ENCODE measurements at regions not wholly inside any gene's neighbourhood (a gene's known extent, or its start where the extent isn't known, plus 50 kb on each side); places are given as distances from the start of the nearest gene placed in this dataset.
A peak's percentile ranks its signal among the peaks of the same experiment; 100 is the strongest.

DNA sequence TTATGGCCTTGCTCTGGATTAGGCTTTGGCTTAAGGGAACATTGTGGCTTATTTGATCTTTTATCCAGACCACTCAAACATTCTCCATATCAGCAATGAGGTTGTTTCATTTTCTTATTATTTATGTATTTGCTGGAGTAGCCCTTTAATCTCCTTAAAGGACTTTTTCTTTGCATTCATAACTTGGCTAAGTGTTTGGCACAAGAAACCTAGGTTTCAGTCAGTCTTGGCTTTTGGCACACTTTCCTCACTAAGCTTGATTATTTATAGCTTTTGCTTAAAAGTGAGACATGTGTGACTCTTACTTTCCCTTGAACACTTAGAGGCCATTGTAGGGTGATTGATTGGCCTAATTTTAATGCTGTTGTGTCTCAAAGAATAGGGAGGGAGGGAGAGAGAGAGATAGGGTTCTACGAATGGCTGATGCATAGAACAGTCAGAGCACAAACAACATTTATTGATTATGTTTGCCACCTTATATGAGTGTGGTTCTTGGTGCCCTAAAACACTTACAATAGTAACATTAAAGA, 2265.3 kb upstream of the C9orf72 start:
- Mint-ChIP-seq H3K4me3 (no peak overlapping the region), H3K27me3 (no peaks in the 10 kb centered on the region), H3K4me1 (no peaks in the 10 kb centered on the region), H3K36me3 (no peaks in the 10 kb centered on the region), H3K27ac (no peak overlapping the region), H3K9me3 (peaks cover 0 to 2% of the 10 kb centered on the region in 2 donors)
- ATAC-seq (replicated peaks) (no peak), DNase-seq (no peak)

DNA sequence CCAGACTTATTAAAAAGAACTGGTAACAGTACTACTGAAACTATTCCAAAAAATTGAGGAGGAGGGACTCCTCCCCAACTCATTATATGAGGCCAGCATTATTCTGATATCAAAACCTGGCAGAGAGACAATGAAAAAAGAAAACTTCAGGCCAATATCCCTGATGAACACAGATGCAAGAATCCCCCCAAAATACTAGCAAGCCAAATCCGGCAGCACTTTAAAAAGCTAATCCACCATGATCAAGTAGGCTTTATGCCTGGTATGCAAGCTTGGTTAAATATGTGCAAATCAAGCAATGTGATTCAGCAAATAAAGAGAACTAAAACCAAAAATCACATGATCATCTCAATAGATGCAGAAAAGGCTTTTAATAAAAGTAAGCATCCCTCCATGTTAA, 2271.0 kb upstream of the C9orf72 start:
- Mint-ChIP-seq H3K9me3 (peaks cover 0 to 6% of the 10 kb centered on the region in 2 donors), H3K4me3 (no peak overlapping the region)
- DNase-seq: no peak

DNA sequence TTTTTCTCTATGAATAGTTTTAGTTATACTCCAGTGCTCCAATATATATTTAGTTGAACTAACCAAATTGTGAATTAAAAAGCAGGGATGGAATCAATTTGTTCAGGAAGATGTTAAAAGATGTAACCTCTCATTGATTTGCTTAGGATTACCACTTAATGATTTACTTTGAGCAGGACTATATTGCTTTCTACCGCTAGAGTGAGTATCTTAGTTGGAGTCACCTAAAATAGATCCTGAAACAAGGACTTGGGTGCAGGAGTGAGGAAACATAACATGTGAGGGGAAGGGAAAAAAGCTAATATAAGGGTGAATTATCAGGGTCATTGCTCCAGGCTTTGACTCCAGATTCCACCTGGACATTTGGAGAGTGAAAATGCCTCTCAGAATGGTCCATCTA, 2277.4 kb upstream of the C9orf72 start:
- no peak for ATAC-seq (replicated peaks)
- Mint-ChIP-seq H3K36me3 (no peaks in the 10 kb centered on the region), H3K27me3 (no peaks in the 10 kb centered on the region), H3K27ac (no peak overlapping the region), H3K4me3 (no peak overlapping the region), H3K4me1 (no peaks in the 10 kb centered on the region), H3K9me3 (peaks cover 0 to 2% of the 10 kb centered on the region in 2 donors)
- DNase-seq: no peak

More for the DNA sequence above, 2271.0 kb upstream of the C9orf72 start:
- Mint-ChIP-seq H3K27ac (no peak overlapping the region), H3K27me3 (no peaks in the 10 kb centered on the region), H3K4me1 (no peaks in the 10 kb centered on the region), H3K36me3 (no peaks in the 10 kb centered on the region)
- ATAC-seq (replicated peaks): no peak

DNA sequence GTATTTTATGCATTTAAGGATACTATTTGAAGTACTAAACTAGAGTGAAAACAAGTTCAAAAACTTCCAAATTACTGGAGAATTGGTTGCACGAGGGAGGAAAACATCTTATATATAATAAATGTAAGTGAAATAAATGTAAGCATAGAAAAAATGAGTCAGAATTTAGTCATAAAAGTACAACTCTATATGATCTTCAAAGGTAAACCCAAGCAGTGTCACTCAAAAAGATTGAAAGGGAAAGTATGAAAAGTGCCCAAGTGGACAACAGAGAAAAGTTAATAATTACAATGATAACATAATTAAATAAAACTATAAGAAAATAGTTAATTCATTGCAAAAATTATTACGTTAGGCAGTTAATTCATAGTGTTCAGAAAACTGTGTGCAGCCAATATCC, 2288.5 kb upstream of the C9orf72 start:
- ATAC-seq (replicated peaks): no peak
- Mint-ChIP-seq H3K27me3 (no peaks in the 10 kb centered on the region), H3K9me3 (peaks cover 0 to 7% of the 10 kb centered on the region in 2 donors), H3K36me3 (no peaks in the 10 kb centered on the region), H3K4me1 (no peaks in the 10 kb centered on the region), H3K27ac (no peak overlapping the region), H3K4me3 (no peak overlapping the region)
- no peak for DNase-seq

DNA sequence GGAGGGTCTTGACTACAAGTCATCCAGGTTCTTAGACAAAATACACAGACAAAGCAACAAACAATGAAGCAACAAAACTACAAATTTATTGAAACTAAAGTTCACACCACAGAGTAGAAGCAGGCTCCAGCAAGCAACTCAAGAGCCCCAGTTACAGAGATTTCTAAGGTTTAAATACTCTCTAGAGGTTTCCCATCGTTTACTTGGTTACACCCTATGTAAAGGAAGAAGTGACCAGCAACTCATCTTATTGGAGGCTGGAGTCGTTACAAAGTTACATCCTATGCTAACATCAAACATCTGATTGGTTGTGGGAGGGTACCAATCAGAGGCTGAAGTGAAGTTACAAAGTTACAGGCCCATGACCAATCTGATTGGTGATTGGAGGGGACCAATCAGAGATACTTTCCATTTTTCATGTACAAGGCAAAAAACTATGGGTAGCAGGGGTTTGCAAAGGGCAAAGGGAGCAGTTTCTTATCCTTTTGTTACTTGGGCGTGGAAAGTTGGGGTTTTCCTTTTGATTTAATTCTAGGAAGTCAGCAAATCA, 2292.6 kb upstream of the C9orf72 start:
- H3K27me3 Mint-ChIP-seq: no peaks in the 10 kb centered on the region
- H3K36me3 Mint-ChIP-seq: no peaks in the 10 kb centered on the region
- peak in 1 of 2 donors; percentile 18 for ATAC-seq (replicated peaks)
- H3K27ac Mint-ChIP-seq: no peak overlapping the region
- H3K4me3 Mint-ChIP-seq: no peak overlapping the region
- no peak for DNase-seq
- H3K4me1 Mint-ChIP-seq: no peaks in the 10 kb centered on the region
- H3K9me3 Mint-ChIP-seq: peaks cover 0 to 11% of the 10 kb centered on the region in 2 donors

DNA sequence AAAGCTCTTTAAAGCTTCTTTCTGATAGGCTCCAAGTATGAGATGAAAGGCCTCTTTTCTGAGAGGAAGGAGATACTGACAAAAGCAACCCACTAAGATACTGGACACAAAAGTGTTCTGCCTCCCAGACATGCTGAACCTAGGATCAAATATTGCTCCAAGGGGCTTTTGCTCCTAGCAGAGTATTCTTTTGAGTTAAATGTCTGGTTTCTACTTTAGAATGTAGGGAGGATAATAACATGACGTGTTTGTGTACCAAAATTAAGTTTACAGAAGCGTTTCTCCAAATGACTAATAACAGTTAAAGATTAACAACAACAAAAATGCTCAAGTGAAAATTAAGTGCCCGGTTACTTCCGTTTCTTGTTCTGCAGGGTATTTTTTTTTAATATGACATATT, 2293.3 kb upstream of the C9orf72 start:
- Mint-ChIP-seq H3K4me3 (no peak overlapping the region), H3K36me3 (no peaks in the 10 kb centered on the region), H3K4me1 (no peaks in the 10 kb centered on the region), H3K27me3 (no peaks in the 10 kb centered on the region), H3K27ac (no peak overlapping the region), H3K9me3 (peaks cover 0 to 11% of the 10 kb centered on the region in 2 donors)
- DNase-seq: no peak
- ATAC-seq (replicated peaks): no peak

DNA sequence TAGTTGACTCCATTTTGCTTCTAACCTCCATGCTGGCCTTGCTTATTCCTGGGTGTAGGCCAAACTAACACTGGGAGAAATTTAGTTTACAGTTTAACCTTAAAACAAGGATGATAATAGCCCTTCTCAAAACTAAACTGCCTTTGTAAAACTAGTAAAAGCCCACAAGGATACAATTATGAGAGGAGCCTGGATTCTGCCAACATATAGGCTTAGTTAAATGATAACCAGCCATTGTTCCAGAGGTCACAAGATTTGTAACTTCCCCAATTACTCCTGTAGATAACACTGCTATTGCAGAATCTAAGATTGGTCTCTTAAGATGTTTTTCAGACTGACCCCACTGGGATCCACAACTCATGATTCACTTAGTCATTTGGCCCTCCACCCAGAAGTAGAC, 2300.3 kb upstream of the C9orf72 start:
- ATAC-seq (replicated peaks) (no peak), DNase-seq (no peak)
- Mint-ChIP-seq H3K36me3 (no peaks in the 10 kb centered on the region), H3K27ac (no peak overlapping the region), H3K27me3 (no peaks in the 10 kb centered on the region), H3K9me3 (peaks cover 0 to 4% of the 10 kb centered on the region in 2 donors), H3K4me3 (no peak overlapping the region), H3K4me1 (no peaks in the 10 kb centered on the region)

DNA sequence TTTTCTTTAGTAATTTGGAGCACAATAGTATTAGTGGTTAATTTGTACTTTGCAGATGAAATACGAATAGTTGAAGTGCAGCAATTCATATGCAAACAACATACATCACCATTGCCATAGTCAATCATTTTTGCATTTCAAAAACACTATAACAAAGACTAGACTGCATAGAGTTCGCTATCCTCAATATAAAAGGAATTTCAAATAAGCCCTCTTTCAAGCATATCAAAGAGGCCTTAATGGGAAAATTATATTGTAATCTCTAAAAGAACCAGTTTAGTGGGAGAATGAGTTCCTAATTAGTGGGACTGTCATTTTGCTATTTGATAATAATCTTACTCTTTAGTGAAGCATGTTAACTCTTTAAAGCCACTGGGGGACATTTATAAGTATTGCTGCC, 2302.3 kb upstream of the C9orf72 start:
- no peaks in the 10 kb centered on the region for H3K36me3 Mint-ChIP-seq
- H3K4me1 Mint-ChIP-seq: no peaks in the 10 kb centered on the region
- ATAC-seq (replicated peaks): no peak

DNA sequence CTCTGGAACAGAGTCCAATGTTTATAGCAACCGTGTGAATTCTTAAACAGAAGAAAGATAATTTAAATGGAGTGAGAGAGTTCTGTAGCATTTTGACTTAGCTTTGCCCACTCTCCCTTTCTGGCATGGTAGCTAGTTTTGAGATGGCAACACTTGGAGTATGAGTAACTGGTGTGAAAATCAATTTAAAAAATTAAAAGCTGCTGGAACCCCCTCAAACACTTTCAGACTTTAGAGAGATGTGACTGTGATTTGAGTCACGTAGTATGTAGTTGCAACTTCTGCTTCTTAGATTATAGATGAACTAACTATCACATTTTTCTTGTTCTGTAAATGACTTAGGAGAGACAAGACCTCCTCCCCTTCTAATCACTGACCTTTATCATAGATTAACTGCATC, 2309.5 kb upstream of the C9orf72 start:
- no peaks in the 10 kb centered on the region for H3K36me3 Mint-ChIP-seq
- no peak for ATAC-seq (replicated peaks)
- no peak overlapping the region for H3K27ac Mint-ChIP-seq

More for the DNA sequence above, 2302.3 kb upstream of the C9orf72 start:
- Mint-ChIP-seq H3K4me3 (no peak overlapping the region), H3K9me3 (no peaks in the 10 kb centered on the region), H3K27ac (no peak overlapping the region), H3K27me3 (no peaks in the 10 kb centered on the region)
- DNase-seq: no peak

DNA sequence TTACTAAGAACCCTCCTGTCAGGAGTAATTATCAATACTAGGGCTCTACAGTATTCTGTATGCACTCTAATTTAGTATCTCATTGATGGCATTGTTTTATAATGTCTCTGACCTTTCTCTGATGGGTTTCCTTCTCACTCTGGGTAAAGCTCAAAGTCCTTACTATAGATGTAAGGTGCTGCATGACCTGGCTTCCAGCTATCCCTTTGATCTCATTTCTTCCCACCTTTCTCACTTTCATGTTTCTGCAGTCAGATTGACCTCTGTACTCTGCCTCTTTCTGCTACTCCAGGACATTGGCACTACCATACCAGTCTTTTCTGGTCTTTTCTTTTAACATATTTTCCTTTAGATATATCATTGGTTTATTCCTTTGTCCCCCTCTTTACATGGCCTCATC, 2332.8 kb upstream of the C9orf72 start:
- Mint-ChIP-seq H3K27me3 (no peaks in the 10 kb centered on the region), H3K9me3 (peaks cover 0 to 5% of the 10 kb centered on the region in 2 donors)

More for the DNA sequence above, 2309.5 kb upstream of the C9orf72 start:
- Mint-ChIP-seq H3K9me3 (peaks cover 2 to 3% of the 10 kb centered on the region in 2 donors), H3K27me3 (no peaks in the 10 kb centered on the region), H3K4me1 (no peaks in the 10 kb centered on the region), H3K4me3 (no peak overlapping the region)
- no peak for DNase-seq

DNA sequence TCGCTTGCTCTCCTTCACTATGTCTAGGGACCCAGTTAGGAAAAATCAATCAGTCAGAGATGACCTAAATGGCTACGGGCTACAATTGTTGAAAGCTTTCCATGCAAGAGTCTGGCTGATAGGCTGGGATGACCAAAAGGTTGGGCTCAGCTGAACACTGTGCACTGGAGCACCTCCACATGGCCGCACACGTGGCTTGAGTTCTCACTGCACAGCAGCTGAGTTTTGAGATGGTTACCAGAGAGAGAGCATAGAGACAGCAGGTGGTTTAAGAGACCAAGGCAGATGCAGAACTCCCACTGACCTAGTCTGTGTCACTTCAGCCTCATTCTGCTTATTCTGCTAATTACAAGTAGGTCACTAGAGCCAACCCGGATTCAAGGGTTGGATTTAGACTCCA, 2354.8 kb upstream of the C9orf72 start:
- no peak for ATAC-seq (replicated peaks)
- H3K4me3 Mint-ChIP-seq: no peak overlapping the region
- H3K27me3 Mint-ChIP-seq: no peaks in the 10 kb centered on the region
- H3K4me1 Mint-ChIP-seq: no peaks in the 10 kb centered on the region
- H3K36me3 Mint-ChIP-seq: no peaks in the 10 kb centered on the region
- H3K9me3 Mint-ChIP-seq: peaks cover 0 to 2% of the 10 kb centered on the region in 2 donors
- H3K27ac Mint-ChIP-seq: no peak overlapping the region
- no peak for DNase-seq

More for the DNA sequence above, 2332.8 kb upstream of the C9orf72 start:
- Mint-ChIP-seq H3K36me3 (no peaks in the 10 kb centered on the region), H3K4me3 (no peak overlapping the region), H3K4me1 (no peaks in the 10 kb centered on the region), H3K27ac (no peak overlapping the region)
- DNase-seq (no peak), ATAC-seq (replicated peaks) (no peak)

DNA sequence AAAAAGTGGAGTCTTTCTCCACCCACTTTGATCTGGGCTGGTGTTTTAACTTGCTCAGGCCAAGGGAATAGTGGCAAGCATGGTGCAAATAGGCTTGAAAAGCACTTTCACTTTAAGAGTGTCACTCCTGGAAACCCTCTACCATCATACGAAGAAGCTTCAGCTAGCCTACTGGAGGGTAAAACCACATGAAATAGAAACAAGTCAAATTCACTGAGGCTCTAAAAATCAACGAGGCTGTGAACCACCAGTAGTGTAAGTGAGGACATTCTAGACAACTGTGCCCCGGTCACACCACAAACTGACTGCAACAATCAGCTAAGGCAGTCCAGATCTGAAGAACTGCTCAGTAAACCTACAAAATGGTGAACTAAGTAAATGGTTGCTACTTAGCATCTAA, 2366.3 kb upstream of the C9orf72 start:
- DNase-seq (no peak), ATAC-seq (replicated peaks) (no peak)
- Mint-ChIP-seq H3K9me3 (peaks cover 16 to 20% of the 10 kb centered on the region in 2 donors), H3K4me1 (no peaks in the 10 kb centered on the region), H3K36me3 (no peaks in the 10 kb centered on the region), H3K4me3 (no peak overlapping the region), H3K27ac (no peak overlapping the region), H3K27me3 (no peaks in the 10 kb centered on the region)

DNA sequence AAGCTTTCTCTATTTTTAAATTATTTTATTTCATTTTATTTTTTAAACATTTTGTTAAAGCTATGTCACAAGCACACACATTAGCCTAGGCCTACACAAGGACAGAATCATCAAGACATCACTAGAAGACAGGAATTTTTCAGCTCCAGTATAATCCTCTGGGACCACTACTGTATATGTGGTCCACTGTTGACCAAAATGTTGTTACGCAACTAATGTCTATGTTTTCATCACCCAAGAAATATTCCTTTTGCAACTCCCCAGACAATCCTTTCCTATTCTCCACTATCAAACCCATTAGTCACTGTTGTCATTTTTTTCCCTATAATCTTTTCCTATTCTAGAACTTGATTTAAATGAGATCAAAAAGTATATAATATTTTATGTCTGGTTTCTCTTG, 2371.7 kb upstream of the C9orf72 start:
- Mint-ChIP-seq H3K27ac (no peak overlapping the region), H3K27me3 (no peaks in the 10 kb centered on the region), H3K36me3 (no peaks in the 10 kb centered on the region), H3K4me3 (no peak overlapping the region), H3K4me1 (no peaks in the 10 kb centered on the region), H3K9me3 (peaks cover 0 to 10% of the 10 kb centered on the region in 2 donors)
- DNase-seq: no peak
- ATAC-seq (replicated peaks): no peak

DNA sequence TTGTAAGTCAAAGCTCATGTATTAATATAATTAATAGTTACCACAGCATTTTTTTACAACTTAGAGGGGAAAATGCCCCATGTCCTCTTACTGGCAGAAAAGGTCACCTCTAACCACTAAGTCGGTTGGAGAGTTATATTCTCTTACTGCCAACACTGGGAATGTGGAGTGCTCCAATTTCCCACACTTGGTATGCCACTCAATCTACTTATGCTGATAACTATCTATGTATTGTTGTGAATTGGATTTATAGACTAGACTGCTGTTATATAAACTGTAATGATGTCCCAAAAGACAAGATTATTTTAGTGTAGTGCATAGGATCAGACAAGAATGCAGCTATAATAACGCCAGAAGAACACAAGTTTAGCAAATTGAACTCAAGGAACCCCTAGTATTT, 2385.2 kb upstream of the C9orf72 start:
- H3K9me3 Mint-ChIP-seq: no peaks in the 10 kb centered on the region
- DNase-seq (no peak), ATAC-seq (replicated peaks) (no peak)
- no peak overlapping the region for H3K4me3 Mint-ChIP-seq
- H3K27me3 Mint-ChIP-seq: no peaks in the 10 kb centered on the region
- H3K4me1 Mint-ChIP-seq: no peaks in the 10 kb centered on the region
- no peak overlapping the region for H3K27ac Mint-ChIP-seq
- no peaks in the 10 kb centered on the region for H3K36me3 Mint-ChIP-seq

DNA sequence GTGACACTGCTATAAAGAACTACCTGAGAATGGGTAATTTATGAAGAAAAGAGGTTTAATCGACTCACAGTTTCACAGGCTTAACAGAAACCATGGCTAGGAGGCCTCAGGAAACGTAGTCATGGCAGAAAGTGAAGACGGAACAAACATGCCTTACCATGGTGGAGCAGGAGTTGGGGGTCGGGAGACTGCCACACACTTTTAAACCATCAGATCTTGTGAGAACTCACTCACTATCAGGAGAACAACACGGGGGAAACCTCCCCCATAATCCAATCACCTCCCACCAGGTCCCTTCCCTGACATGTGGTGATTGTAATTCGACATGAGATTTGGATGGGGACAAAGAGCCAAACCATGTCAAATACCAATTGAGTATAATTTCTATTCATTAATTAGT, 2392.6 kb upstream of the C9orf72 start:
- Mint-ChIP-seq H3K36me3 (no peaks in the 10 kb centered on the region), H3K4me3 (no peak overlapping the region), H3K4me1 (no peaks in the 10 kb centered on the region)

More for the DNA sequence above, 2392.6 kb upstream of the C9orf72 start:
- H3K9me3 Mint-ChIP-seq: peaks cover 0 to 3% of the 10 kb centered on the region in 2 donors
- H3K27ac Mint-ChIP-seq: no peak overlapping the region
- no peaks in the 10 kb centered on the region for H3K27me3 Mint-ChIP-seq
- DNase-seq (no peak), ATAC-seq (replicated peaks) (no peak)
